A673 (cell line): ENCODE measurements at regions not wholly inside any gene's neighbourhood (a gene's known extent, or its start where the extent isn't known, plus 50 kb on each side); places are given as distances from the start of the nearest gene placed in this dataset.

Experiments
- EZH2 ChIP-seq: fragments of 200-600 bp; sonication (generic); IDR thresholded peaks from 2 replicates; pipeline ENCODE4 v1.6.1; 2017; ENCODE audit warnings: borderline replicate concordance, low read depth, mild to moderate bottlenecking, mixed read lengths, antibody characterized with exemption, low read length; ENCODE audit not compliant: poor library complexity, severe bottlenecking
- TF ChIP-seq, protein P1 (sequence below): fragments of 300-800, 200-600 bp; sonication (generic); conservative IDR thresholded peaks from 2 replicates; pipeline ENCODE4 v1.5.1; 2017; ENCODE audit warnings: low read depth, mild to moderate bottlenecking, antibody characterized with exemption, low read length, moderate library complexity, mixed read lengths

DNA sequence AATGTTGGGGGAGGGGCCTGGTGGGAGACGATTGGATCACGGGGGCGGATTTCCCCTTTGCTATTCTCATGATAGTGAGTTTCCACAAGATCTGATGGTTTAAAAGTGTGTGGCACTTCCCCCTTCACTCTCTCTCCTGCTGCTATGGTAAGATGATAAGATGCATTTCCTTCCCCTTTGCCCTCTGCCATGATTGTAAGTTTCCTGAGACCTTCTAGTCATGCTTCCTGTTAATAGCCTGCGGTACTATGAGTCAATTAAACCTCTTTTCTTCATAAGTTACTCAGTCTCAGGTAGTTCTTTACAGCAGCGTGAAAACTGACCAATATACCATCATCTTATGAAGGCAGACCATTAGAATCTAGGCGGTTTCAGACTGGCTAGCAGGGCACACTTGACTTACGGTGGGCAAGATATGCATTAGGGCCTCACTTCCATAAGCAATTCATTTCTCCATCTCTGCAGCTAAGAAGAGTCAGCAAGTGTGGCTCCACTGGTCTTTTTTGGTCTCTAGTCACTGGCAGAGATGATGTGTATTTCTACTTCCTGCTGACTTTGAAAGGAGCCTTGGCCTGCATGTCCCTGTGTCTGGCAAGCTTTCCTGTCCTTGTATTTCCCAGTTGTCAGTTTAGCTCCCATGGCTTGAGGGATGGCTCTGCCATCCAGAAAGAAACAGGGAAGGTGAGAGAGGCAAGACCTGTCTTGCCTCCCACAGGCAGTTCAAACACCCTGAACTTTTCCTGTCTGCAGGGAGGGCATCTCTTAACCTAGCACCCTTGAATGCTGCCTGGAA is 109.0 kb upstream of the ADAMTS9 start:
- TF ChIP-seq EZH2: no peak
- TF ChIP-seq, protein P1, sequence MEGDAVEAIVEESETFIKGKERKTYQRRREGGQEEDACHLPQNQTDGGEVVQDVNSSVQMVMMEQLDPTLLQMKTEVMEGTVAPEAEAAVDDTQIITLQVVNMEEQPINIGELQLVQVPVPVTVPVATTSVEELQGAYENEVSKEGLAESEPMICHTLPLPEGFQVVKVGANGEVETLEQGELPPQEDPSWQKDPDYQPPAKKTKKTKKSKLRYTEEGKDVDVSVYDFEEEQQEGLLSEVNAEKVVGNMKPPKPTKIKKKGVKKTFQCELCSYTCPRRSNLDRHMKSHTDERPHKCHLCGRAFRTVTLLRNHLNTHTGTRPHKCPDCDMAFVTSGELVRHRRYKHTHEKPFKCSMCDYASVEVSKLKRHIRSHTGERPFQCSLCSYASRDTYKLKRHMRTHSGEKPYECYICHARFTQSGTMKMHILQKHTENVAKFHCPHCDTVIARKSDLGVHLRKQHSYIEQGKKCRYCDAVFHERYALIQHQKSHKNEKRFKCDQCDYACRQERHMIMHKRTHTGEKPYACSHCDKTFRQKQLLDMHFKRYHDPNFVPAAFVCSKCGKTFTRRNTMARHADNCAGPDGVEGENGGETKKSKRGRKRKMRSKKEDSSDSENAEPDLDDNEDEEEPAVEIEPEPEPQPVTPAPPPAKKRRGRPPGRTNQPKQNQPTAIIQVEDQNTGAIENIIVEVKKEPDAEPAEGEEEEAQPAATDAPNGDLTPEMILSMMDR: no peak
